HG03066 (cell line): ENCODE measurements at regions not wholly inside any gene's neighbourhood (a gene's known extent, or its start where the extent isn't known, plus 50 kb on each side); places are given as distances from the start of the nearest gene placed in this dataset.

Experiments
- ATAC-seq: cut with Tn5 transposase; IDR thresholded peaks from one replicate; pipeline ENCODE4 v1.9.1; 2021; ENCODE audit warnings: low read depth; ENCODE audit not compliant: unreplicated experiment

DNA sequence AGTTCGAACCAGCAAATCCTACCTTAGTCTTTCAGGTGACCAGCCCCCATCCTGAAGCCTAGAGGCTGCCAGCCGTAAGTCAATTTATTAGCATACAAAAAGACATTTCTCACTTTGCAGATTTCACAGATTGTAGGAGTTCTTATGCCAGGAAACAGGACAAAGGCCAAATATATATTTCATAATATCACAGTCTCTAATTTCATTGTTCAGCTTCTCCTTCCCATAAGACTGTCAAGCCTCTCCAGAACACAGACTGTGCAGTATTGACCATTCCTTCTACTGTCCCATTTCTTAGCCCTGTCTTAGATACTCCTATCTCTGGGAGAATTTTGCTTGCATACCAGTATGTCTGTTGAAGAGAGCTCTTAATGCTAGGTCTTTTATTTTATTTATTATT lies 89.2 kb upstream of the RESF1 start:
- no peak for ATAC-seq

DNA sequence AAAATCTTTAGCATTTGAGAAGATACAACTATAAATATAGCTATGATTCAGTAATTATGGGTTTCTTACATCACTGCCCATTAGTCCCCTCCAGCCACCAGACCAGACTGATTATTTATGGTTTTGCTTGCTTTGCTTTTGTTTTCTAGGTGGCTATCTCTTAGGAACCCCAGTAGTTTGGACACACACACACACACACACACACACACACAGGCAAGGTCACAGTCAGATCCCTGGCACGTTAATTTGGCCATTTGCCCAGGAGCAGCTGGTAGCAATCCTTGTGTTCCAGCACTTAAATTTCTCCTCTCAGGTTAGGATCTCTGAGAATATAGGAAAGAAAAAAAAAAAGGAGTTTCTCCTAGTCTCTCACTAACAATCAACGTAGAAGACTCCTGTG lies 90.2 kb upstream of the RESF1 start:
- ATAC-seq: no peak

DNA sequence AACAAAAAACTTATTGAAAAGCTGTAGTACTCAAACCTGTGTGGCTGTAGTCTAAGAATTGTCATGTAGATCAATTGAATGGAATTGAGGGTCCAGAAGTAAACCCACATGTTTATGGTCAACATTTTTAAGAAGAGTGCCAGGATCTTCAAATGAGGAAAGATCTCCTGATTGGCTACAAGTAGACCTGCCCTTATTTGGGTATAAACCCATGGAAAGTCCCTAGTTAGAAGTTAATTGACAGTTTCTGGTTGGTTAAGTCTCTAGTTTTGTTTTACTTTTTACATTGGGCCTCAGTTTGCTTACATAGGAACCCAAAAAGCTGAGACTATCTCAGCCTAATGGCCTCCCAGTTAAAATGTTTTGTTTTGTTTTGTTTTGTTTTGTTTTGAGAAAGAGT lies 91.9 kb upstream of the RESF1 start:
- ATAC-seq: no peak

DNA sequence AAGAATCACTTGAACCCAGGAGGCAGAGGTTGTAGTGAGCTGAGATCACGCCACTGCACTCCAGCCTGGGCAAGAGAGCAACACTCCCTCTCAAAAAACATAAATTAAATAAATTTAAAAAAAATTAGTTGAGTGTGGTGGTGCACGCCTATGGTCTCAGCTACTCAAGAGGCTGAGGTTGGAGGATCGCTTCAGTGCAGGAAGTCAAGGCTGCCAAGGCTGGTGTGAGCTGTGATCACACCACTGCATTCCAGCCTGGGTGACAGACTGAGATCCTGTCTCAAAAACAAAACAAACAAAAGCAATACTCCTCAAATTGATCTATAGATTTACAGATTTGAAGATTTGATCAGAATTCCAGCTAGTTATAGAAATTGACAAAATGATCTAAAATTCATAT lies 92.7 kb upstream of the RESF1 start:
- no peak for ATAC-seq

DNA sequence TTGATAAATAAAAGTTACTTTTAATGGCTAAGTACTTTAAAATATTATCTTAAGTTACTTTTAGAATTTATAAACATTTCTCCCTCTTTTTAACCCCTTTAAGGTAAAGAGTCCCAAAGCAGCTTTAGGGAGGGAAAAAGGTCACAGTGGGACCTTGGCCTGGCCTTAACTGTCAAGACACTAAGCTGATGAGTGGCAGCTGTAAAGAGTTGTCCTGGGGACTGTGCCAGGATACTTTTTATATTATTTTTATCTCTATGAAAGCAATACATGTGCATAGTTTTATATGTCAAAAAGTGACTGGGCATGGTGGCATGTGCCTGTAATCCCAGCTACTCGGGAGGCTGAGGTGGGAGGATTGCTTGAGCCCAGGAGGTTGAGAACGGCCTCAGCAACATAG lies 94.2 kb upstream of the RESF1 start:
- ATAC-seq: no peak

DNA sequence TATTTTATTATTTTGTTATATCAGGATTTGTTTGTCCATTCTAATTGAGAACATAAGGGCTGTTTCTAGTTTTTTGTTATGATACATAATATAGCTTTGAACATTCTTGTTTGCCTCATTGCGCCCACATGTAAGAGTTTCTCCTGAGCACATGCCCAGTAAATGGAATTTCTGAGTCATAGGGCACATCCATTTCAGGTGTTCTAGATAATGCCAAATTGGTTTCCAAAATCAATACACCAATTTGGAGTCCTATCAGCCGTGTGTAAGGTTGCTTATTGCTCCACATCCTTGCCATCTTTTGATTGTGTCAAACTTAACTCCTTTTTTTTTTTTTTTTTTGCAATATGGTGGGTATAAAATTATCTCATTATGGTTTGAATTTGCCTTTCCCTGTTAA lies 97.9 kb upstream of the RESF1 start:
- no peak for ATAC-seq

DNA sequence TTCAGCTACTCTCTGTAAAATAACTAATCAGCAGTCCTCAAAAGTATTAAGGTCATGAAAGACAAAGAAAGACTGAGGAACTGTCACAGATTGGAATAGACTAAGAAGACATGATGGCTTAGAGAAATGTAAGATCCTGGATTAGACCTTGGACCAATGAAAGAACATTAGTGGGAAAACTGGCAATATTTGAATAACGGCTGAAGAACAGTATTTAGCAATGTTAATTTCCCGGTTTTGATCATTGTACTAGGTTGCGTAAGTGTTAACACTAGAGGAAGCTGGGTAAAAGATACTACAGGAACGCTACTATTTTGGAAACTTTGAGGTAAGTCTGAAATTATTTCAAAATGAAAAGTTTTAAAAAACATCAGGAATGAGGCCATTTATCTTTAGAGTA lies 98.8 kb upstream of the RESF1 start:
- ATAC-seq: no peak

DNA sequence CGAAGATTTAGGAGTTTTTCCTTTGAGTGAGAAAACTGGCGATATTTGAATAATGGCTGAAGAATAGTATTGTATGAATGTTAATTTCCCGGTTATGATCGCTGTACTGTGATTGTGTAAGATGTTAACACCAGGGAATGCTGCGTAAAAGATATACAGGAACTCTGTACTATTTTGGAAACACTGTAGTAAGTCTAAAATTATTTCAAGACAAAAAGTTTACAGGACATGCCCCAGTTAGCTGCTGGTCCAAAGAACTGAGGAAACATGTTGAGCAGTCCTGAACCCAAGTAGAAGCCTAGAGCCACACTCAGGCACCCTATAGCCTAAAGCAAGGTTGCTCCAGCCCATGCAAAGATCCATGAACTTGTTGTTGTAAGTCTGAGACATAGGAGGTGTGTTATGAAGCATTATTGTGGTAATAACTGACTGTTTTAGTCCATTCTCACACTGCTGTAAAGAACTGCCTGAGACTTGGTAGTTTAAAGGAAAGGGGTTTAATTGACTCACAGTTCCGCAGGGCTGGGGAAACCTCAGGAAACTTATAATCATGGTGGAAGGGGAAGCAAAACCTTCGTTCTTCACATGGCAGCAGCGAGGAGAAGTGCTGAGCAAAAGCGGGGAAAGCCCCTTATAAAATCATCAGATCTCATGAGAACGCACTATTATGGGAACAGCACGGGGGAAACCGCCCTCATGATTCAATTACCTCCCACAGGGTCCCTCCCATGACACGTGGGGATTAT lies 99.8 kb upstream of the RESF1 start:
- ATAC-seq: no peak

DNA sequence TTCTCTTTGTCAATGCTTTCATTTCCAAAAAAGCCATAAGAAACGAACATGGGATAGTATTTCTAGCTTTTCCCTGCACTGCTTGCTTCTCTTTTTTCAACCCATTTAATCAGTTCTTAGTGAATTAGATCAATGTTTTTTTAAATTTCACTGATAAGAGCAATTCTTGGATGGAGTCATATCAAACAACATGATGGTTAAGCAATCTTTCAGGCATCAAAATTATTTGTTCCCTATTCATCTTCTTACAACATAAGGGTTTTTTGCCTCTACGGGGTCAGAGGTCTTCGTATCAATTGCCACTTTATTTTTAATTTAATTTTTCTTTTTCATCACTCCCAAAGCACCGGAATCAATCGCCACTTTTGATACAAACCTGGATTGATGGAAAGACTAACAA lies 103.8 kb upstream of the RESF1 start:
- ATAC-seq: no peak

DNA sequence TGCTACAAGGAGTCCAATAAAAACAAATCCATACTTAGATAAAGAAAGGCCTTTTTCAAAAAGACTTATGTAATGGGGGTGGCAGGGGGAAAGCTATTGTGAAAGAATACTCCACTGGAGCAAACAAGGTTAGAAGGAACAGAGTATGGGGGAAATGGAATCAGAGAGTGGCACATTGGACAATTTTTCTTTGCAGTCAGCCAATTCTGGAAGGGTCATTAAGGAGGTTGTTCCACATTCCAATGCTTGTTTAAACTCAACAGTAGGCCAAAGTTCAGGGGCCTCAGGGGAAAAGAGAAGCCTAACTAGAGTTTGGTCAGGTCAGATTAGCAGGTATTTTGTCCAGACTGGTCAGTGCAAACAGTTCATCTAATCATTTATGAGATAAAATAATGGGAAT lies 105.2 kb upstream of the RESF1 start:
- ATAC-seq: no peak

DNA sequence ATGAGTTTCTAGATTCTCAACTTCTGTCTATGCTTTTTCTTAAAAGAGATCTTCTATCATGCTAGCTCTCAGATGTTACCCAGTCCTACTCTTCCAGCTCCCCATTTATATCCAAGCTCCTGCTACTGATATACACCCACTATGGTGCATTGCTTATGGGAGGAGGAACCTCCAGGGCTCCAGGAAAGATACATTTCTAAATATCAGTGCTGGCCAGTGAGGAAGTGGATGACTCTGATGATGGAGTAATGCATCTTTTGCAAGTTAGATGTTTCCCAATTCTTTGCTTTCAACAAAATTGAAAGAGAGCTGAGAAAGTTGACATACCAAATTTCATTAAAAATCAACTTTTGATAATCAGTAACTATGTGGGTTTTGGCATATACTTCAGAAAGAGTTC lies 105.7 kb upstream of the RESF1 start:
- no peak for ATAC-seq

DNA sequence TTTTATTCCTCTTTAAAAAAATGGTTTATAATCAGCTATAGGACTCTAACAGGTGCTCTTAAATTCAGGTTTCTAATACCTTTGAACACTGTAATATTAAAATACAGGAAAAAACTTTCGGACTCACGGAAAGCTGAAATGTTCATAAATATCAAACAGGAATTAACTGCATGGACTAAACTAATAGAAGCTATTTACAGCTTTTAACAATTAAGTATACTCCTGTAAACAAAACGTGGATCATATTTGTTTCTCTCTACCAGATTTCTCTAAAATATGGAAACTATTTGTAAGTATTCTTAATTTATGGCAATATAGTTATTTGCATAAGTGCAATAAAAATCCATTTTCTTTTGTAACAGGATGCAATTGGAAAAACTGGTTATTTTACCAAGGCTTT lies 108.9 kb upstream of the RESF1 start:
- ATAC-seq: no peak

DNA sequence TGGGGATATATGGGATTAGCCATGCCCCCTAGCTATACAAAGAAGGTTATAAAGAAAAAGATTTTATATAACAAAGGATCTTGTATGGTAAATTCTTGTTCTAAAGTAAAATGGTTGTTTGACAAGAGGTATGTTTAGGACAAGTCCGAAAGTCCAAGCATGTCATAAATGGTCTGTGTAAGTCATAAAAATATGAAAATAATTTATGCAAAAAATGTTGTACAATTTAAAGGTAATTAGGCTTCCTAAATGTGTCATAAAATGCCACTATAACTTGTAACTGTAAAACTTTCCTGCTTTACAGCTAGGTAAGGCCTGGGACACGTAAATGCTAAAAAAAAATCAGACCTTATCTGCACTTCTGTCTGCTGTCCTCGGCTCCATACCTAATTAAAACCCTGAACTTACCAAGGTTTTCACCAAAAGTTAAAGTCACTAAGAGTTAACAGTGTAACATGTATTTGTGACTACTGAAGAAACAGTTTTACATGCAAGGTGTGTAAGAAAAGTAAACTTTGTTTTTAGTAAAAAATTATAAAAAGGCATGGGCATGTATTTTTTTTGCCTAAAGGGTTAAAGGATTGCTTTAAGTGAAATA lies 110.0 kb upstream of the RESF1 start:
- no peak for ATAC-seq

DNA sequence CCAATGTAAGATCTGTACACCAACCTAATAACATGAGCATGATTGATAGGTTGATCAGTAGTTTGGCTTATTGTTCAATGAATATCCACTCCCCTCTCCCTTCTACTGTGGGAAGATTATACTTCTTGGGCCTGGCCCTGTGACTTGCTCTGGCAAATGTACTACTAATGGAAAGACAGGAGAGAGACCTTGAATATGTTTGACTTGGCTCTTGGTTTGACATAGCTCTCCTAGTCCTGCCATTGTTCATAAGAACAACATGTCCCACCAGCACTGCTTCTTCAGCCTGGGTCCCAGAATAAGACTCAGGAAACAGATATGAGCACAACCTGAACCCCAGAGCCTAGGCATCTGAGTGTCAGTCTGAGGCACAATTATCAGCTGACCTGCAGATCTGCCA lies 112.8 kb upstream of the RESF1 start:
- no peak for ATAC-seq

DNA sequence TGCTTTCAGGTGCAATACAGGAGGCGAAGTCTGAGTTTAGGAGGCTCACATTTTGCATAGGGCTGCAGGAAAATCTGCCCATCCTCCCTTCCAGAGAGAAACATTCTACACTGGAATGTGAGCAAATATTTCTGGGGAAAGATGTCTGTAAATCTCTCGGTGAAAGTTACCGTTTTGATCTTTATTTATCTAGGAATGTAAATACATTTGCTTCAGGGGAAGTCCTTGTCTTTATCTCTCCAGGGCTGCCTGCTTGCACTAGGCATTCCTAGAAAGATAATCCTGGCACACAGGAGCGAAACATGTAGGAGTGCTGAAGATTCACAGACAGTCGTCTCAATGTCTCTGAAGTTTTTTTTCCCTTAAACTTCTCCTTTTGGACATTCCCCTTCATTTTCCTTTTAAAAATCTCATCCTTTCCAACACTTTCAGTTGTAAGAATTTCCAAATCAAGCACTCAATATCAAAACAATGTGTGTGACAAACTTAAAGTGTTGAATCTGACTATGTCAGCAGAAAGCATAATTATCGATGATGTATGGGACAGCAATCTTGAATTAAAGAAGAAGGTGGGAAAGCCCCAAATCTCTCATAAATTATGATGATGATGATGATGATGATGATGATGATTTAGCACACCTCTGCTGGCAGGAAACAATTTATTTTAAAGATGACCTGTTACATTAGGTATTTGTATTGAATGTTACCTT lies 113.4 kb upstream of the RESF1 start:
- no peak for ATAC-seq

DNA sequence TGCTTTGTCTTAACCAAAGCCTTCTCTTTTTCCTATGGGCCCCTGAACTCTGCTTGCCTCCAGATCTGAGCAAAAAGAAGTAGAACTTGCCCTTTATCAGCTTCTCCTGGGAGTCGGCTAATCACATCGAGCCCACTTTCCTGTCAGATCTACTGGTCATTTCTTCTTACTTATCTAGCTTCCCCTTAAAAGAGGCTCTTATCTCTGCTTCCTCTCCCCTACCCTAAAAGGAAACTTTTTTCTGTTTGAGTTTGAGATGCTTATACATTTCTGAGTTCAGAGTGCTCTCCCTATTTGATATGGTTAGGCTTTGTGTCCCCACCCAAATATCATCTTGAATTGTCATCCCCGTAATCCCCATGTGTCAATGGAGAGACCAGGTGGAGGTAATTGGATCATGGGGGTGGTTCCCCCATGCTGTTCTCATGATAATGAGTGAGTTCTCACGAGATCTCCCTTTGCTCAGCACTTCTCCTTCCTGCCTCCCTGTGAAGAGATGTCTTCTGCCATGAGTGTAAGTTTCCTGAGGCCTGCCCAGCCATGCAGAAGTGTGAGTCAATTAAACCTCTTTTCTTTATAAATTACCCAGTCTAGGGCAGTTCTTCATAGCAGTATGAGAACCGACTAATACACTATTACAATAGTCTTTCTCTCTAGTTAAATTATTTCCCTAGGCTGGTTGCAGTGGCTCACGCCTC lies 114.7 kb upstream of the AMN1 start:
- ATAC-seq: no peak

DNA sequence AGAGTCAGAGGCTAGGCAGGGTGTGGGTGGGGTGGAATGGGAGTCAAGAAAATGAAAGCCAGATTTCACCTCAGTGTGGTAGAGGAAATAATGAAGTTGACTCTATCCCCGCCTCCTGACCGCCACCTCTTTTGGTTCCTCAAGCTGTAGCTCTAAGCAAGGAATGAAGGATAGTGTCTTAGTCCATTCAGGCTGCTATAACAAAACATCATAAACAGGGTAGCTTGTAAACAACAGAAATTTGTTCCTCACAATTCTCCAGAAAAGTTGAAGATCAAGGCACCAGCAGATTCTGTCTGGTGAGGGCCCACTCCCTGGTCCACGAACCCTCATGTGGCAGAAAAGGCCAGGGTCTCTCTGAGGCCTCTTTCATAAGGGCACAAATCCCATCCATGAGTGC lies 109.1 kb upstream of the AMN1 start:
- ATAC-seq: no peak

DNA sequence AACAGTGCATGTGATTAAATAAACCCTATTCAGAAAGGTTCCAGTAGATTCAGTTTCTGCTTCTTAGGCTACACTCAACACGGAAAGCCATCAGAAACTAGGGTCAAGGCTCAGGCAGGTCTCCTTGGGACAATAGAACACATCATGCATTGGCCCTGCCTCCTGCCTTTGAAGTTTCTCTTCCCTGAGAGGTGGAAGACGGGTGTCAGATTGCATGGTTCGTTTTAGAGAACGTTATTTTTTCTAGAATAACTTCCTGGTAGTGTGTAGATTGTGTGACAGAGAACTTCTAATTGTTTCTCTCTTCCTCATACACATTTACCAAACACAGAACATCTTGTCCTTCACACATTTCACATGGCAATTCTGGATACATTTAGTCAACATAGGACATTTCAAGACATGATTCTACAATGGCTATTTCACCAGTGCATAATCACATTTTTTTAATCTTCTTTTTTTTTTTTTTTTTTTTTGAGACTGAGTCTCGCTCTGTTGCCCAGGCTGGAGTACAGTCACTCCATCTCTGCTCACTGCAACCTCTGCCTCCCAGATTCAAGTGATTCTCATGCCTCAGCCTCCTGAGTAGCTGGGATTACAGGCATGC lies 106.6 kb upstream of the AMN1 start:
- ATAC-seq: no peak

DNA sequence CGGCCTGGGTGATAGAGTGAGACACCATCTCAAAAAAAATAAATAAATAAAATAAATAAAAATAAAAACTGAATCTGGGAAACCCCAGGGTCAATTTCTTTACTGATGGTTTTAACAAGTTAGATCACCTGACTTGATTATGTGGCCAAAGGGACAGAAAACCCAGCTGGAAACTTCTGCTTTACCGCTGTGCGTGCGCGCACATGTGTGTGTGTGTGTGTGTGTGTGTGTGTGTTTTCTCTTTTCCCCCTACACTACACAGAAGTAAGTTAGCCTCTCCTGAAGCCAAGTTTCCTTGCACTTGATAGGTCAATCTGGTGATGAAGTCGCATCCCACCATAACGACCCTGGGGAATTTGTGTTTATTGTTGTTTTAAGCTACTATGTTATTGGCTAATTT lies 105.3 kb upstream of the AMN1 start:
- ATAC-seq: no peak

DNA sequence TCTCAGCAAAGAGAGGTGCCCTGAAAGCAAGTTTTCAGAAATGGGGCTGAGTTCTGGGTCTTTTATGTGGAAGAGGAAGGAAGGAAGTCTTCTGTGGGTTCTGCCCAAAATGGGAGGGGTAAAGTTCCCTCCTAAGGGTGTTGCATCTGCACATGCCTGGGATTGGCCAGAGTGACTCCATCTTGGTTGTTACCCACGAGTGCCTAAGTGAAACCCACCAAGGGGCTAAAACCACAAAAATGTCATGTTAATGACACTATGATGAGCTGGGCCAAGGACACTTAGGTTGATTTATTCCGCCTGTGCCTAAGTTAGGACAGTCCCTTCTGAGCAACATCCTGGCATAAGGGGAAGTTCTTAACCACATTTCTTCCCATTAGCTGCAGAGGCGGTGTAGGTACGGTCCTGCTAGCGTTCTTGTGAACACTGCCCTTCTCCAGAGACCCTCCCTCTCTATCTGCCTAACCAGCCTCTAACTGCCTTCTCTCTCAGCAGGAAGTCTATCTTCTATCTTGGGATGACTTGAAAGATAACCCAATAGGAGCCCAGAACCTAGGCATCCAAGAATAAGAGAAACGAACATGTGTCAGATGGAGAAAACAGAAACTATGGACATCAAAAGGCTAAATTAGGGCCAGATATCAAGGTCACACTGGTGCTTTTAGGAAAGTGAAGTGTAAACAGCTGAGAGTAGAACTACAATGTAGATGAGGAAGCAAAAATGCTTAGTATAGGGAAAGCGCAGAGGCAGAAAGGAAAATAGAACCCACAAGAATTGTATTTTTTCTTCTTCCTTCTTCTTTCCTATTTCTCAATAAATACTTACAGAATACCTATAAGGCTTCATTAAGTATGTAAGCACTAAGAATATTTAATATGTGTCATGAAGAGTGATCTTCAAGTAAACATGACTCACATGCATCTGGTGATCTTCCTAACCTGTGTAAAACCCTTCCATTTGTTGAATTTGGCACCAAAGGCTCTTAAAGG lies 104.2 kb upstream of the AMN1 start:
- ATAC-seq: no peak
